Fibroblast of skin of left biceps (primary cell): ENCODE measurements at regions not wholly inside any gene's neighbourhood (a gene's known extent, or its start where the extent isn't known, plus 50 kb on each side); places are given as distances from the start of the nearest gene placed in this dataset.

Experiments used
- DNase-seq, 2 experiments: peaks; one replicate each; pipeline ENCODE4 v3.0.0-alpha.2; 2013; ENCODE audit warnings: low read depth in 2 of 2

DNA sequence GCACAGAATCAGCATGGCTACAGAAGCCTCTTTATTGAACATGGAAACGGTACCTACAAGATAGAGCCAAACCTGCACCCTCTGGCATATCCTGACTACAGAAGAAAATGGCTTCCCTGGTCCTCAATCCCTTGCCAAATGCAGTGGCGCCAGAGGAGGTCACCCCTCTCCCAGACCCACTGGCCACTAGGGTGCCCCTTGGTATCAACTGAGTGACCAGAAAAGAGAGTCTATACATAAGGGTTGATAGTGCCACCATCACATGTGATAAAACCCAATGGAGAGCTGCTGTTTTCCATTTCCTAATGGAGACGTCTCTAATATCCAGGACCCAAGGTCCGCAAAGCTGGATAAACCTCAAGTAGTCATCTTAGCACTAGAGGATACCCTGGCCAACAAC is 52.7 kb upstream of the ALK start:
- no peak for DNase-seq

- DNase-seq = no peak
These were observed 55.9 kb upstream of the ALK start for GRCh38 chr2:29977284-29977683.

- no peak for DNase-seq
These were observed 60.0 kb upstream of the ALK start for GRCh38 chr2:29981402-29981801.

- no peak for DNase-seq
These were observed 61.9 kb upstream of the ALK start for GRCh38 chr2:29983308-29983707.

DNA sequence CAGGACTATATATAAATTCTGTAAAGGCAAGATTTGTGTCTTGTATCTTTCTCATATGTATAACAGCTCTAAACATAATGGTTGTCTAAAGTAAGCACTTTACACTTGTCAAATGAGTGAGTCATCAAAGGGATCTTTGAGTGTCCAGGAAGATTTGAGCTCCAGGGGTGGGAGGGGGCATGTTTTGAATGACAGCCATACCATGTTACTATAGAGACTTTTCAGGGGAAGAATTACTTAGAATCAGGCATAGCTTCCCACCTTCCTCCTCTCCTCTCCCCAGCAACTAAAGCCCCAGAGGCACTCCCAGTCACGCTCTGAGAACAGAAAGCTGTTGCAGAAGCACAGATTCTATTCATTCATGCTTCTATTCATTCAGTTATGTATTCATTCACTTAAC is 65.8 kb upstream of the ALK start:
- DNase-seq = no peak

- DNase-seq = no peak
These were observed 68.7 kb upstream of the ALK start for GRCh38 chr2:29990129-29990528.

DNA sequence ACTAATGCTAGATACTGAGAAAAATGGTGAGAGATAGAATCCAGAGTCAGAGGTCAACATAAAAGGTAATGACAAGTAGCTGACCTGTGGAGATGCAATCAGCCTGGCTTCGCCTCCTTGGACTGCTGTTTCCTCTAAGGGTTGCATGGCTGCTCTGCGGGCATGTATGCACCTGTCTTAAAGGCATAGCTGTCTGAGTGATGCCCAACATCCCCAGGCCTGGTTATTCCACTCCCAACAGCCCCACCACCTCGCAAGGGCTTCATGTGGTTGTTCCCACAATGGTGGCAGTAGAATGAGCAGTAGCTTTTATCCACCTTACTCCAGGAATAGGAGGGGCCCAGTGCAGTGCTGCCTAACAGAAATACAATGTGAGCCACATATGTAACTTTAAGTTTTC is 69.7 kb upstream of the ALK start:
- DNase-seq = no peak

DNA sequence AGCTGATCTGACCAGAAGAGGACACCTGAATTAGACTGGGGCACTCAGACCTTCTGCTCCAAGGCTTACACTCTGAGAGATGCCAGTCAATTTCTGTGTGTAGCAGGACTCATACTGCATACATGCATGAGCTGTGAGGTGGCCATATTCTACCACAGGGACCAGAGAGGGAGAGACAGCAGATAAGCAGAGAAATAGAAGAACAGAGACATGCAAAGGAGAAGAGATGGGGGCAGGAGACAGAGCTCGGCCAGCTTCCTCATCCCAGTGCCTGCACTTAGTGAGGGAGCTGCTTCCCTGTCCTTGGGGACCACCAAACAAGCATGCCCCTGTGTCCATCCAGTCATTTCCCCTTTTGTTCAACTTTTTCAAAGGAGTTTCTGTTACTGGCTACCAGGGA is 73.9 kb upstream of the ALK start:
- DNase-seq = no peak

- no peak for DNase-seq
These were observed 81.7 kb upstream of the ALK start for GRCh38 chr2:30003128-30003527.

DNA sequence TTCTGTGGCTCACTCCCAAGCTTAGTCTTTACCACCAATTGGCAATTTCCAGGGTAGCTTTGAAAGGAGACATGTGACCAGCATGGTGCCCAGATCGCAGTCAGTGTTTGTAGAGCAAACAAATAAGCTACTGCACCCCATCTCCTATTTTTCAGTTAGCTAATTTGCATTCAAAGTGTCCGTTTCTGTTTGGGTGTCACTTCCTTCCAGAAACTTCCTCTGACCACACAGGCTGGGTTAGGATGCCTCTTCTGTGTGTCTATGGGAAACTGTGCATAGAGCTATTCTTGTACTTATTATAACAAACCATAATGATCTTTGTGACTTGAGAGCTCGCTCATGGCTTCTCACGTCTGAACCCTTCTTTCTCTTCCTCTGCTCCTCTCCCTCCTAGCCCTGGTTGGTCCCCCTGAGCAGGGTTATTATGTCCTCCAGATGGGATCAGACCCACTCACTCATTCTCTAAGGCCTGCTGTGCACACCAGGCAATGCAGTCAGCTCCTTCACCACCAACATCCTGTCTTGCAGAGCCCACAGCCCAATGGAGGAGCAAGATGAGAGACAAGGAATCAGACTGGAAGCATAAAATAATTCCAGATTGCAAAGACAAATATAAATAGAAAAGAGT is 101.2 kb upstream of the ALK start:
- DNase-seq = no peak

- no peak for DNase-seq
These were observed 102.9 kb upstream of the ALK start for GRCh38 chr2:30024281-30024680.

DNA sequence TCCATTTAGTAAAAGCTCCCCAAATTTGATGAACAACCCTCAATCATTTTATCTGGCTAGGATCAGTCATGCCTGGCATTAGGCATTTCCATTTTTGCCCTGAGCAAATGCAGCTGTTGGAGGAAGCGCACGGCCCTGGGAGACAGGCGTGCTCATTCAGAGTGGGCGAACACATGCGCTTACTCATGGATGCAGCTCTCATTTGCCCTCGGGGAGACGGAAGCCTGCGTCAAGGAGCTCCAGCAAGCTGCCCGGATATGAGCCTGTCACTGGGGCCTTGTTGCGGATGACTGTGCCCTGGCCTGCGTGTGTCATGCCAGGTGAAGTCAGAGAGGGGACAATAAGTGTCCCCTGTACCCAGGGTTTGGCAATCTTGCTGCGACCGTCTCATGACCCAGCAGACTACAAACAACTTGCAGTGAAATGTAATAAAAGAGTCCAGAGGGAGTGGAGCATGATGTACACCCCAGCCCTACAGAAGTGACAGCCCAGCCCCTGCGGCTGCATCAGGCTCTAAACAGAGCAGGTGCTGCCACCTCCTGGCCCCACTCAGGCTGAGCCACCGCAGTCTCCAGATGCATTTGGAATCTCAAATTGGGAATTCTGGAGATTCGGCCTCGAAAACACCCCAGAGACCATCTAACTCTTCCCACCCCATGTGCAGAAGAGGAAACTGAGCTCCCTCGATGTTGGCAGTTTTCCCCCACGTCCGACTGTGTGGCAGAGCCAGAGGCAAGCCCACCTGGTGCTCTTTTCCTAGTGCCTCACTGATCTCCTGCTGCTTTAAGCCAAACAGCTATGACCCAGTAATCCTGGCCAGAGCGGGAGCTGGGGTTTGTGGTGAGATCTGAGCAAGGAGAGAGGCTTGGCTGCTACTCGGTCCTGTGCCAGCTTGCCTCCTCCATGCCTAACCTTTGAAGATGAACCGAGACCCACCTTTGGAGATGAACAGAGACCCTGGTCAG is 105.0 kb upstream of the ALK start:
- no peak for DNase-seq

GRCh38 chr2:30029804-30030203 is 108.4 kb upstream of the ALK start:
- DNase-seq = no peak

DNA sequence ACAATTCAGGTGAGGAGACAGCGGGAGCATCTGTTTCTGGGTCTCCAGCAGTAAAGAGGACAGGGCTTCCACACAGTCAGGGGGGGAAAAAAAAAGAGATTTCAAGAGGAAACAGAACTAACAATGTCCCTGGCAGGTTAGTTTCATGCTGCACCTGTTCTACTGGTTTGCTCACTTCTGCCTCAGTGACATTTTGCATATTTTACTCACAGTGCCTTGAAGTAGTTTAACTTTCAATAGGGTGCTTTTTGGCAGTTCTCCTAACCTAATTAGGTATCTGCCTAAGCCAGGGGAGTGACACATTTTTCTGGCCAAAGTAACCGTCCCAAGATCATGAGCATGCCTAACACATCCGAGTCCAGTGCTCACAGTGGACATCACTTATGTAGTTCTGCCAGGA is 109.0 kb upstream of the ALK start:
- DNase-seq = no peak

DNA sequence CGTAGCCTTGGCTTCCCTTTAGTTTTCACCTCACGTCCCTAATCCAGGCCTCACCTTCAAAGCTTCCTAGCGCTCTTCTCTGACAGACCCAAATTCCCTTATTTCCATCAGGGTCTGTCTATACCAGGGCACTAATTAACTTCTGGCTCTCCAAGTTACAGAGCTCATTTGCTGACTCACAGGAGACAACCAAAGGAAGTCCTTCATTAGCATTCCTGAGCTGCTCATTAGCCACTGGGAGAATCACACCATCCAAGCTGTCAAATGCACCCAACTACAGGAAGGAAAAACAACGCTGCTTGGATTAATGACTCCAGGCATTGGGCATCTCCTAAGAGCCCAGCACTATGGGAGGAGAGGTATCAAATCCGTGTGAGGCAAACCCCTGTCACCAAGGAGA is 109.8 kb upstream of the ALK start:
- DNase-seq = no peak

- DNase-seq = no peak
These were observed 112.6 kb upstream of the YPEL5 start for GRCh38 chr2:30034052-30034775.

DNA sequence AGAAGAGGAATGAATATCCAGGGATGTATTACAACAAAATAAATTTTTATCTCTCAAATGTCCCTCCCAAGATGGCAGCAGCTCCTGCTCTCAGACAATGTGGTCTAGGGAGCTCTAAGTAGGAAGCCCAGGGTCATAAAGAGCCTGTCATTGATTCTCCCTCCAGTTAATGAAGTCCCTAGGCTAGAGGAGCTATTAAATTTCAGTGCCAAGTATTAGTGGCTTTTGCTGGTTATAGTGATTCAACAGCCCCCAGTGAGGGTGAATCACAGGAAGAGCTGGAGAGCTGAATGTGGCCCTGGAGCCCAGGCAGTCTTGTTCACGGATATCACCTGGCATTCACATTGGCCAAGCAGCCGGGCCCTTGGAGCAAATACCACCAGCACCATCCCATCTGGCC is 109.8 kb upstream of the YPEL5 start:
- DNase-seq = no peak

- DNase-seq = no peak
These were observed 108.4 kb upstream of the YPEL5 start for GRCh38 chr2:30038419-30038818.

GRCh38 chr2:30039101-30039500 is 107.7 kb upstream of the YPEL5 start:
- DNase-seq = no peak

- no peak for DNase-seq
These were observed 106.7 kb upstream of the YPEL5 start for GRCh38 chr2:30040147-30040546.

DNA sequence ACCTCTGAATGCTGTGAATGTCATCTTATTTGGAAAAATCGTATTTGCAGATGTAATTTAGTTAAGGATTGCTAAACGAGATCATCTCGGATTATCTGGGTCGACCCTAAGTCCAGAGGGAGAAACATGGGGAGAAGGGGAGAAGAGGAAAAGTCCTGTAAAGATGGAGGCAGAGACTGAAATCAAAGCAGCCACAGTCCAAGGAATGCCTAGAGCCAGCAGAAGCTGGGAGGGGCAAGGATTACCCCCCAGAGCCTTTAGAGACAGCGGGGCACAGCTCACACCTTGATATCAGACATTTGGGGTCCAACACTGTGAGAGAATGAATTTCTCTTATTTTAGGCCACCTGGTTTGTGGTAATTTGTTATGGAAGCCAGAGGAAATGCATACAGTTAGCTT is 104.9 kb upstream of the YPEL5 start:
- DNase-seq = no peak

GRCh38 chr2:30046396-30046795 is 100.4 kb upstream of the YPEL5 start:
- DNase-seq = no peak

- DNase-seq = no peak
These were observed 99.8 kb upstream of the YPEL5 start for GRCh38 chr2:30046979-30047378.
